Hepatocyte (in vitro differentiated cells): ENCODE measurements at regions not wholly inside any gene's neighbourhood (a gene's known extent, or its start where the extent isn't known, plus 50 kb on each side); places are given as distances from the start of the nearest gene placed in this dataset.
"Not testable (repeated sequence)": the region's sequence is repeated elsewhere in the genome, so short reads cannot be mapped to it uniquely, and the experiment has no call there.

ENCODE experiments used
- DNase-seq: peaks from one replicate; pipeline ENCODE4 v3.0.0-alpha.2; 2016; ENCODE audit warnings: low spot score
- H2AFZ ChIP-seq: fragments of 200-600 bp; sonication (generic); 2 replicates; pipeline ENCODE4 v1.6.0; 2016; ENCODE audit warnings: antibody characterized with exemption, mild to moderate bottlenecking
- H3K27ac ChIP-seq: fragments of 200-600 bp; sonication (generic); 2 replicates; pipeline ENCODE4 v1.5.1; 2016; ENCODE audit warnings: mild to moderate bottlenecking
- H3K27me3 ChIP-seq: fragments of 200-600 bp; sonication (generic); 2 replicates; pipeline ENCODE4 v1.6.1; 2016
- H3K36me3 ChIP-seq: fragments of 200-600 bp; sonication (generic); replicated peaks from 2 replicates; pipeline ENCODE4 v1.5.1; 2016; ENCODE audit warnings: low read depth; ENCODE audit not compliant: insufficient read depth
- H3K4me1 ChIP-seq: fragments of 200-600 bp; sonication (generic); 2 replicates; pipeline ENCODE4 v1.5.1; 2016; ENCODE audit warnings: mild to moderate bottlenecking, moderate library complexity; ENCODE audit not compliant: insufficient read depth
- H3K4me2 ChIP-seq: fragments of 200-600 bp; sonication (generic); 2 replicates; pipeline ENCODE4 v1.6.0; 2016
- H3K4me3 ChIP-seq: fragments of 200-600 bp; sonication (generic); 2 replicates; pipeline ENCODE4 v1.5.1; 2016; ENCODE audit warnings: mild to moderate bottlenecking
- H3K79me2 ChIP-seq: fragments of 200-600 bp; sonication (generic); 2 replicates; pipeline ENCODE4 v1.6.0; 2017; ENCODE audit warnings: mild to moderate bottlenecking
- H3K9me2 ChIP-seq: fragments of 200-600 bp; sonication (generic); replicated peaks from 2 replicates; pipeline ENCODE4 v1.6.0; 2017; ENCODE audit warnings: mild to moderate bottlenecking; ENCODE audit not compliant: insufficient read depth
- H3K9me3 ChIP-seq: fragments of 200-600 bp; sonication (generic); 2 replicates; pipeline ENCODE4 v1.5.1; 2016; ENCODE audit warnings: low read depth, mild to moderate bottlenecking
- H4K20me1 ChIP-seq: fragments of 200-600 bp; sonication (generic); 2 replicates; pipeline ENCODE4 v1.6.0; 2016; ENCODE audit warnings: mild to moderate bottlenecking; ENCODE audit not compliant: insufficient read depth, poor library complexity, severe bottlenecking
- CTCF ChIP-seq: fragments of 200-600 bp; sonication (generic); IDR thresholded peaks from 2 replicates; pipeline ENCODE4 v1.5.1; 2016; ENCODE audit warnings: antibody characterized with exemption, mild to moderate bottlenecking; ENCODE audit not compliant: poor library complexity
- EZH2 ChIP-seq: fragments of 200-600 bp; sonication (generic); IDR thresholded peaks from 2 replicates; pipeline ENCODE4 v1.6.1; 2016; ENCODE audit warnings: antibody characterized with exemption, mild to moderate bottlenecking, borderline replicate concordance
- EZH2phosphoT487 ChIP-seq: fragments of 200-600 bp; sonication (generic); IDR thresholded peaks from one replicate; pipeline ENCODE4 v1.6.1; 2018; ENCODE audit warnings: antibody characterized with exemption, mild to moderate bottlenecking, low read depth, moderate library complexity; ENCODE audit not compliant: unreplicated experiment, severe bottlenecking
- WGBS: methylation state at CpG from one replicate; pipeline ENCODE4 v1.1.6; 2016; ENCODE audit warnings: low lambda C conversion rate; ENCODE audit errors: missing lambda C conversion rate; 5-methylcytosine and 5-hydroxymethylcytosine counted together

GRCh38 chr7:11272352-11272751 is 298.7 kb downstream of the PHF14 start:
- DNase-seq, result no peak
- Histone ChIP-seq H2AFZ (no peak overlapping the region), H3K27ac (no peak overlapping the region), H3K9me3 (no peaks in the 10 kb centered on the region), H4K20me1 (no peaks in the 10 kb centered on the region), H3K9me2 (no peaks in the 10 kb centered on the region), H3K36me3 (no peaks in the 10 kb centered on the region), H3K79me2 (no peaks in the 10 kb centered on the region), H3K27me3 (no peaks in the 10 kb centered on the region), H3K4me2 (no peak overlapping the region), H3K4me3 (no peak overlapping the region), H3K4me1 (no peaks in the 10 kb centered on the region)
- TF ChIP-seq EZH2 (no peak), EZH2phosphoT487 (no peak), CTCF (no peak)
- WGBS, result 35% methylated on average over 2 of the region's 2 CpGs

GRCh38 chr7:11274074-11274473 is 300.4 kb downstream of the PHF14 start:
- DNase-seq, result no peak
- no peaks in the 10 kb centered on the region for H3K36me3 ChIP-seq
- no peak overlapping the region for H3K27ac ChIP-seq
- no peaks in the 10 kb centered on the region for H3K4me1 ChIP-seq
- 82% methylated on average over 2 of the region's 2 CpGs for WGBS
- no peaks in the 10 kb centered on the region for H3K79me2 ChIP-seq
- H3K9me3 ChIP-seq, result no peaks in the 10 kb centered on the region
- no peaks in the 10 kb centered on the region for H3K27me3 ChIP-seq
- H2AFZ ChIP-seq, result no peak overlapping the region
- no peaks in the 10 kb centered on the region for H4K20me1 ChIP-seq
- no peak for TF ChIP-seq EZH2phosphoT487
- no peak for TF ChIP-seq CTCF
- TF ChIP-seq EZH2, result no peak
- no peaks in the 10 kb centered on the region for H3K9me2 ChIP-seq
- H3K4me2 ChIP-seq, result no peak overlapping the region
- no peak overlapping the region for H3K4me3 ChIP-seq

- 75% methylated on average over 2 of the region's 2 CpGs for WGBS
- Histone ChIP-seq H3K9me2 (no peaks in the 10 kb centered on the region), H3K9me3 (no peaks in the 10 kb centered on the region)
These were observed 308.3 kb downstream of the PHF14 start for GRCh38 chr7:11281953-11282352.

GRCh38 chr7:11283584-11283983 is 309.9 kb downstream of the PHF14 start:
- not testable (repeated sequence) for H3K9me3 ChIP-seq, H3K27me3 ChIP-seq, H3K27ac ChIP-seq, DNase-seq, H3K9me2 ChIP-seq, H3K79me2 ChIP-seq, H3K4me2 ChIP-seq, H3K36me3 ChIP-seq, H3K4me1 ChIP-seq, H4K20me1 ChIP-seq, H3K4me3 ChIP-seq, H2AFZ ChIP-seq
- 92% methylated on average over 3 of the region's 3 CpGs for WGBS

More at GRCh38 chr7:11281953-11282352, 308.3 kb downstream of the PHF14 start:
- H4K20me1 ChIP-seq, result no peaks in the 10 kb centered on the region
- TF ChIP-seq CTCF (no peak), EZH2phosphoT487 (no peak), EZH2 (no peak)
- no peak overlapping the region for H3K4me3 ChIP-seq
- no peak overlapping the region for H2AFZ ChIP-seq
- H3K27ac ChIP-seq, result no peak overlapping the region
- no peaks in the 10 kb centered on the region for H3K27me3 ChIP-seq
- no peaks in the 10 kb centered on the region for H3K79me2 ChIP-seq
- no peaks in the 10 kb centered on the region for H3K4me1 ChIP-seq
- DNase-seq, result no peak
- no peak overlapping the region for H3K4me2 ChIP-seq
- no peaks in the 10 kb centered on the region for H3K36me3 ChIP-seq
